ENCODE measurements at regions not wholly inside any gene's neighbourhood (a gene's known extent, or its start where the extent isn't known, plus 50 kb on each side); places are given as distances from the start of the nearest gene placed in this dataset.

DNA sequence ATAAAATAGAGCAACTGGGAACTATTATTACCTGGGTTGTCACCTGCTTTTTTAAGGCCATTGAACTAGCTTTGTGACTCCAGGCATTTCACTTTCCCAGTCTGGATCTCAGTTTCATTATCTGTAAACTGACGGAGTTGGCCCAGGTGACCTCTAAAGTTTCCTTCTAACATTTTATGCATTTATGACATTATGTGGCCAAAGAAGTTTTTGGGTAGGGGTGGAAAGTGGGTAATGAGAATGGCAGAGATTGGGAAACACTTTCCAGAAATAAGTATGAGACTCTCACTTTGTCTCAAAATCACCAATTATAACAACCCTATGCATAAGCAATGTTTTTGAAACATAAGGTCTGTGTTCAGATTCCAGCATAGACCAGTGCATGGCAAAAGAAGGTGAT lies 99.1 kb upstream of the ARHGEF3 start:
- DNase-seq (ENCODE audit: low read depth) = no peak
- H3K36me3 ChIP-seq (ENCODE audit: control insufficient read depth, insufficient read depth, low read length) = no peaks in the 10 kb centered on the region
- ChIA-PET POLR2A (no interaction called here), CTCF (no interaction called here)
- TF ChIP-seq, protein P1, sequence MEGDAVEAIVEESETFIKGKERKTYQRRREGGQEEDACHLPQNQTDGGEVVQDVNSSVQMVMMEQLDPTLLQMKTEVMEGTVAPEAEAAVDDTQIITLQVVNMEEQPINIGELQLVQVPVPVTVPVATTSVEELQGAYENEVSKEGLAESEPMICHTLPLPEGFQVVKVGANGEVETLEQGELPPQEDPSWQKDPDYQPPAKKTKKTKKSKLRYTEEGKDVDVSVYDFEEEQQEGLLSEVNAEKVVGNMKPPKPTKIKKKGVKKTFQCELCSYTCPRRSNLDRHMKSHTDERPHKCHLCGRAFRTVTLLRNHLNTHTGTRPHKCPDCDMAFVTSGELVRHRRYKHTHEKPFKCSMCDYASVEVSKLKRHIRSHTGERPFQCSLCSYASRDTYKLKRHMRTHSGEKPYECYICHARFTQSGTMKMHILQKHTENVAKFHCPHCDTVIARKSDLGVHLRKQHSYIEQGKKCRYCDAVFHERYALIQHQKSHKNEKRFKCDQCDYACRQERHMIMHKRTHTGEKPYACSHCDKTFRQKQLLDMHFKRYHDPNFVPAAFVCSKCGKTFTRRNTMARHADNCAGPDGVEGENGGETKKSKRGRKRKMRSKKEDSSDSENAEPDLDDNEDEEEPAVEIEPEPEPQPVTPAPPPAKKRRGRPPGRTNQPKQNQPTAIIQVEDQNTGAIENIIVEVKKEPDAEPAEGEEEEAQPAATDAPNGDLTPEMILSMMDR (IDR thresholded peaks at IDR 0.05; ENCODE audit: insufficient read depth, low read depth, low read length) = no peak
- no peak overlapping the region for H3K4me3 ChIP-seq (ENCODE audit: low read depth, low read length)
- no peaks in the 10 kb centered on the region for H3K27me3 ChIP-seq (ENCODE audit: control insufficient read depth, insufficient read depth, low read length)

DNA sequence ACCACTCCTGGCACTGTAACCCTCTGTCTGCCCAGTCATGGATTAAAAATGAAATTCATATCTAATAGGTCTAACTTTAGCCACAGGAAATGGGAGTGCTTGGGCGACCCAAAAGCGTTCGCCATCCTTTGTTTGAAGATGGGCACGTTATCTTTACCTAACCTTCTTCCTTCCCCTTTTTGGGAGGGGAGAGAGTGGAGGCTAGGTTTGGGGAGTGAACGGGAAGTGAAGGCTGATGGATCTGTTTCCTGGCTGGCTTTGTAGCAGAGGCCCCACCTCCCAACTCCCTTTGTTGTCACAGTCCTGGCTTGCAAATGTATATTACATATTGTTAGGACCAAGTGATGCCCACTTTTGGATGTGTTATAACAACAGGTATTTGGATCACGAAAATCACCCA lies 98.1 kb upstream of the ARHGEF3 start:
- no peaks in the 10 kb centered on the region for H3K36me3 ChIP-seq (ENCODE audit: control insufficient read depth, insufficient read depth, low read length)
- DNase-seq (ENCODE audit: low read depth) = no peak
- TF ChIP-seq, protein P1 (IDR thresholded peaks at IDR 0.05; ENCODE audit: insufficient read depth, low read depth, low read length) = no peak
- H3K27me3 ChIP-seq (ENCODE audit: control insufficient read depth, insufficient read depth, low read length) = no peaks in the 10 kb centered on the region
- no peak overlapping the region for H3K4me3 ChIP-seq (ENCODE audit: low read depth, low read length)
- CTCF ChIA-PET = no interaction called here
- POLR2A ChIA-PET = no interaction called here

DNA sequence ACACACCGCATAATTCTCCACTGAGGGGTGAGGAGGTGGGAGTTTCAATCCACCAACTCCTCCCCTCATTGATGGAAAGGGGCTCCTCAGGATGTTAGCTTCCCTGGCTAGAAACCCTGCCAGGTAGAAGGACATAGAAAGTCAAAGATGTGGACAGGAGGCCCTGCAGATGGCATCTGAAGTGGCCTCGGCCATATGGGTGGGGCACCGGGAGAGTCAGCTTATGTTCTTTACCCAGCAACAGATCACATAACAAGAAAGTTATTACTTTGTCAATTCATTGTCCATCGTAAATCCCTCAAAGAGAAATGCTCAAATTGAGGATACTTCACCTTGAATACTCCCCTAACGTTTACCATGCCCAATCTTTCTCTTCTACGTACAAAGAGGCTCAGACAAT lies 97.3 kb upstream of the ARHGEF3 start:
- Histone ChIP-seq H3K4me3 (ENCODE audit: low read depth, low read length) (no peak overlapping the region), H3K36me3 (ENCODE audit: control insufficient read depth, insufficient read depth, low read length) (no peaks in the 10 kb centered on the region), H3K27me3 (ENCODE audit: control insufficient read depth, insufficient read depth, low read length) (no peaks in the 10 kb centered on the region)
- no peak for DNase-seq (ENCODE audit: low read depth)
- ChIA-PET CTCF (no interaction called here), POLR2A (no interaction called here)
- TF ChIP-seq, protein P1 (IDR thresholded peaks at IDR 0.05; ENCODE audit: insufficient read depth, low read depth, low read length) = no peak

- Histone ChIP-seq H3K27me3 (ENCODE audit: control insufficient read depth, insufficient read depth, low read length) (no peaks in the 10 kb centered on the region), H3K36me3 (ENCODE audit: control insufficient read depth, insufficient read depth, low read length) (no peaks in the 10 kb centered on the region), H3K4me3 (ENCODE audit: low read depth, low read length) (no peak overlapping the region)
- TF ChIP-seq, protein P1 (IDR thresholded peaks at IDR 0.05; ENCODE audit: insufficient read depth, low read depth, low read length) = no peak
- DNase-seq (ENCODE audit: low read depth) = no peak
- POLR2A ChIA-PET = no interaction called here
- CTCF ChIA-PET = no interaction called here
These were observed 94.6 kb upstream of the ARHGEF3 start for GRCh38 chr3:56896357-56896756.

DNA sequence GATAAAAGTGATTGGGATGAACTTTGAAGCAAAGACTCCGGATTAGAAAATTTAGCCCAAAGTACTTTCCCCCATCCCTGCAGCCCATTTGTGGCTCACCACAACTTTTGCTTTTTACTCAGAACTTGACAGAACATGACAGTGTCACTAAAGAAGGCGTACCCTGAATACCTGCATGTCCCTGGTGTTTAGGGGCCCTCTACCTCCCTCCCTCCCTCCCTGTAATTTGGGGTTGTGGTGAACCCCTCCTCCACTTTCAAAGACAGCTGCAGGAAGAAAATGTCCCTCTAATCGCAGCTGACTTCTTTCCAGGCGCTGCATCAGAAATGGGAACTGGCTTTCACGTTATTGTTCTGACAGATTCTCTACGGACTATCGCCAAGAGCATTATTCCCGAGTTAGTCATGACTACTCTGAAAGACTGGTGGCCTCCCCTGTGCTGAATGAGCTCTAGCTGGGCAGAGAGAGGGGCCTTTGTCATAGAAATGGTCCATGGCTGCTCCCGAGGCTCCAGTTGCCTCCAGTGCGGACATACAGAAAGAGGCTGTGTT lies 93.2 kb upstream of the ARHGEF3 start:
- POLR2A ChIA-PET = no interaction called here
- H3K4me3 ChIP-seq (ENCODE audit: low read depth, low read length) = no peak overlapping the region
- TF ChIP-seq, protein P1 (IDR thresholded peaks at IDR 0.05; ENCODE audit: insufficient read depth, low read depth, low read length) = no peak
- peaks cover 2% of the 10 kb centered on the region; the same call in 1 of the 2 replicates for H3K27me3 ChIP-seq (ENCODE audit: control insufficient read depth, insufficient read depth, low read length)
- H3K36me3 ChIP-seq (ENCODE audit: control insufficient read depth, insufficient read depth, low read length) = no peaks in the 10 kb centered on the region
- CTCF ChIA-PET = no interaction called here
- DNase-seq (ENCODE audit: low read depth) = no peak
